IMR-90 (cell line): ENCODE measurements at regions not wholly inside any gene's neighbourhood (a gene's known extent, or its start where the extent isn't known, plus 50 kb on each side); places are given as distances from the start of the nearest gene placed in this dataset.

Source experiments
- ATAC-seq: fragments of 200-7000 bp; cut with Tn5 transposase; 2 replicates; pipeline ENCODE4 v1.9.1; 2020; ENCODE audit warnings: low read depth, mild to moderate bottlenecking, moderate library complexity
- BruUV-seq: library from RNA; stranded (reverse); fragments of 400-500 nt; replicated peaks from 2 replicates; lab custom pipeline; 2021; lab: Mats Ljungman, UMichigan
- CTCF ChIA-PET: fragments of 300-600 bp; formaldehyde crosslinking; extraction: SDS; loops from one replicate; lab custom pipeline; 2021; ENCODE audit warnings: antibody characterized with exemption; lab: Yijun Ruan, JAX
- POLR2A ChIA-PET: fragments of 300-600 bp; sonication (Branson Sonifier 250); formaldehyde crosslinking; loops from one replicate; lab custom pipeline; 2022; ENCODE audit warnings: antibody characterized with exemption; ENCODE audit not compliant: unreplicated experiment; lab: Charles Lee
- DNase-seq: peaks from one replicate; pipeline ENCODE4 v3.0.0; 2013
- H2AFZ ChIP-seq: replicated peaks from 2 replicates; pipeline ENCODE3; 2013; ENCODE audit warnings: low read length, mild to moderate bottlenecking; ENCODE audit not compliant: poor library complexity
- H2AK5ac ChIP-seq: 2 replicates; pipeline ENCODE4 v1.6.1; 2013; ENCODE audit warnings: low read depth, low read length, inconsistent platforms
- H2AK9ac ChIP-seq: replicated peaks from 2 replicates; pipeline ENCODE3; 2013; ENCODE audit warnings: mild to moderate bottlenecking, low read depth, low read length, moderate library complexity; ENCODE audit not compliant: poor library complexity
- H2BK120ac ChIP-seq: 2 replicates; pipeline ENCODE4 v1.6.1; 2013; ENCODE audit warnings: low read depth, low read length, inconsistent platforms
- H2BK15ac ChIP-seq: 3 replicates; pipeline ENCODE4 v1.6.1; 2013; ENCODE audit warnings: low read depth, low read length, inconsistent platforms
- H2BK20ac ChIP-seq: 2 replicates; pipeline ENCODE4 v1.6.1; 2013; ENCODE audit warnings: low read depth, mild to moderate bottlenecking, inconsistent platforms, low read length, moderate library complexity
- H2BK5ac ChIP-seq: 2 replicates; pipeline ENCODE4 v1.6.1; 2013; ENCODE audit warnings: mild to moderate bottlenecking, low read depth, low read length, inconsistent platforms; ENCODE audit not compliant: poor library complexity, severe bottlenecking
- H3K14ac ChIP-seq: replicated peaks from 2 replicates; pipeline ENCODE4 v1.6.1; 2013; ENCODE audit warnings: low read depth, low read length, inconsistent platforms
- H3K18ac ChIP-seq: 2 replicates; pipeline ENCODE4 v1.6.1; 2013; ENCODE audit warnings: low read depth, low read length, control low read depth
- H3K23ac ChIP-seq: 2 replicates; pipeline ENCODE4 v1.6.1; 2013; ENCODE audit warnings: low read depth, low read length, inconsistent platforms
- H3K27ac ChIP-seq: 2 replicates; pipeline ENCODE4 v1.5.1; 2013; ENCODE audit warnings: mild to moderate bottlenecking, control low read depth, low read length; ENCODE audit not compliant: insufficient read depth
- H3K27me3 ChIP-seq: 2 replicates; pipeline ENCODE4 v1.6.1; 2013; ENCODE audit warnings: low read length; ENCODE audit not compliant: control insufficient read depth, insufficient read depth
- H3K36me3 ChIP-seq: 2 replicates; pipeline ENCODE4 v1.6.1; 2013; ENCODE audit warnings: low read length, mixed read lengths; ENCODE audit not compliant: control insufficient read depth, insufficient read depth
- H3K4ac ChIP-seq: 2 replicates; pipeline ENCODE4 v1.6.1; 2013; ENCODE audit warnings: low read depth, low read length, inconsistent platforms
- H3K4me1 ChIP-seq: 2 replicates; pipeline ENCODE4 v1.6.1; 2013; ENCODE audit warnings: low read length, mixed read lengths; ENCODE audit not compliant: control insufficient read depth, insufficient read depth
- H3K4me2 ChIP-seq: 2 replicates; pipeline ENCODE4 v1.6.1; 2013; ENCODE audit warnings: low read depth, mild to moderate bottlenecking, control low read depth, low read length, moderate library complexity
- H3K4me3 ChIP-seq: 2 replicates; pipeline ENCODE4 v1.5.1; 2013; ENCODE audit warnings: low read depth, mild to moderate bottlenecking, control low read depth, low read length, moderate library complexity; ENCODE audit not compliant: insufficient read depth
- H3K56ac ChIP-seq: 2 replicates; pipeline ENCODE4 v1.6.1; 2013; ENCODE audit warnings: low read length, inconsistent platforms; ENCODE audit not compliant: insufficient read depth; ENCODE audit errors: extremely low read depth
- H3K79me1 ChIP-seq, 2 experiments: 2 replicates each; pipeline ENCODE4 v1.6.1; 2013; ENCODE audit warnings: low read length in 2 of 2, inconsistent platforms in 1 of 2, low read depth in 1 of 2
- H3K9ac ChIP-seq: 2 replicates; pipeline ENCODE4 v1.6.1; 2013; ENCODE audit warnings: low read depth, low read length, control low read depth
- H3K9me1 ChIP-seq: 2 replicates; pipeline ENCODE4 v1.6.1; 2013; ENCODE audit warnings: low read length, inconsistent platforms; ENCODE audit not compliant: insufficient read depth
- H3K9me3 ChIP-seq: 2 replicates; pipeline ENCODE4 v1.6.1; 2013; ENCODE audit warnings: low read length; ENCODE audit not compliant: control insufficient read depth, insufficient read depth
- H4K20me1 ChIP-seq: 2 replicates; pipeline ENCODE4 v1.6.1; 2013; ENCODE audit warnings: low read length, inconsistent platforms; ENCODE audit not compliant: insufficient read depth
- H4K5ac ChIP-seq: 2 replicates; pipeline ENCODE4 v1.6.1; 2013; ENCODE audit warnings: mild to moderate bottlenecking, low read depth, low read length, control low read depth
- H4K8ac ChIP-seq, 2 experiments: 2 replicates each; pipeline ENCODE4 v1.6.1; 2013; ENCODE audit warnings: low read depth in 2 of 2, low read length in 2 of 2, control low read depth in 1 of 2, inconsistent platforms in 1 of 2
- H4K91ac ChIP-seq: 2 replicates; pipeline ENCODE4 v1.6.1; 2013; ENCODE audit warnings: low read depth, low read length, inconsistent platforms; ENCODE audit not compliant: insufficient read depth
- CTCF ChIP-seq: conservative IDR thresholded peaks from 2 replicates; pipeline ENCODE4 v1.5.1; 2012; ENCODE audit warnings: mild to moderate bottlenecking, low read depth, low read length, improper control_type of control experiment
- WGBS, 2 experiments: methylation state at CpG; one replicate each; pipeline versions ENCODE4 v1.1.5 to v1.1.7; 2013; ENCODE audit warnings: missing lambda C conversion rate in 2 of 2; ENCODE audit not compliant: insufficient read length in 1 of 2; ENCODE audit errors: extremely low coverage in 2 of 2; 5-methylcytosine and 5-hydroxymethylcytosine counted together
- dilution Hi-C: fragments of 300-500 bp; cut with HindIII; formaldehyde crosslinking; loops from one replicate; pipeline ENCODE4 v1.14.3; 2018; ENCODE audit warnings: low sequenced_read_pairs; ENCODE audit not compliant: unreplicated experiment
- in situ Hi-C: fragments of 300-500 bp; cut with MboI; formaldehyde crosslinking; loops from 3 replicates; pipeline ENCODE4 v1.14.3; 2019; ENCODE audit warnings: low sequenced_read_pairs, inconsistent platforms, mixed read lengths
- intact Hi-C: fragments of 100-400 bp; cut with micrococcal nuclease; formaldehyde crosslinking; loops from 2 replicates; pipeline ENCODE4 v1.10.0; 2022

- no peak overlapping the region for H2BK5ac ChIP-seq
- no peak for TF ChIP-seq CTCF
- no peak overlapping the region for H3K18ac ChIP-seq
- no peak overlapping the region for H2BK120ac ChIP-seq
- H3K56ac ChIP-seq = no peak overlapping the region
- H4K20me1 ChIP-seq = no peaks in the 10 kb centered on the region
- dilution Hi-C loops (no loop called here), intact Hi-C loops (no loop called here), in situ Hi-C loops (no loop called here)
- H3K9me1 ChIP-seq = no peaks in the 10 kb centered on the region
- H4K5ac ChIP-seq = no peak overlapping the region
- H3K36me3 ChIP-seq = no peaks in the 10 kb centered on the region
- H3K27ac ChIP-seq = no peak overlapping the region
- H3K4me2 ChIP-seq = no peak overlapping the region
- H2AFZ ChIP-seq = no peak overlapping the region
- BruUV-seq = no TSS peak
- no peaks in the 10 kb centered on the region for H3K27me3 ChIP-seq
- peaks cover 6% of the 10 kb centered on the region for H3K4me1 ChIP-seq
- H2AK5ac ChIP-seq = no peak overlapping the region
- ChIA-PET CTCF (no interaction called here), POLR2A (interaction anchor here (0.7 kb wide), 1 partner anchor 608 kb away, joined by 6 read pairs; no protein-coding TSS in a partner anchor)
- no peak overlapping the region for H4K8ac ChIP-seq
- ATAC-seq (no peak), DNase-seq (no peak)
- no peak overlapping the region for H2AK9ac ChIP-seq
- no peak overlapping the region for H3K9ac ChIP-seq
- no peak overlapping the region for H2BK20ac ChIP-seq
- WGBS, 2 experiments = no CpG with 5 or more reads among the region's 6 CpGs
- no peak overlapping the region for H2BK15ac ChIP-seq
- no peaks in the 10 kb centered on the region for H3K9me3 ChIP-seq
- no peak overlapping the region for H4K91ac ChIP-seq
- H3K4me3 ChIP-seq = no peak overlapping the region
- H3K23ac ChIP-seq = no peak overlapping the region
- H3K14ac ChIP-seq = no peak overlapping the region
- no peak overlapping the region for H3K4ac ChIP-seq
- no peaks in the 10 kb centered on the region for H3K79me1 ChIP-seq
Observed at GRCh38 chr12:67915335-67915851, 73.9 kb upstream of the IFNG-AS1 start.
